ENCODE measurements at regions not wholly inside any gene's neighbourhood (a gene's known extent, or its start where the extent isn't known, plus 50 kb on each side); places are given as distances from the start of the nearest gene placed in this dataset.

DNA sequence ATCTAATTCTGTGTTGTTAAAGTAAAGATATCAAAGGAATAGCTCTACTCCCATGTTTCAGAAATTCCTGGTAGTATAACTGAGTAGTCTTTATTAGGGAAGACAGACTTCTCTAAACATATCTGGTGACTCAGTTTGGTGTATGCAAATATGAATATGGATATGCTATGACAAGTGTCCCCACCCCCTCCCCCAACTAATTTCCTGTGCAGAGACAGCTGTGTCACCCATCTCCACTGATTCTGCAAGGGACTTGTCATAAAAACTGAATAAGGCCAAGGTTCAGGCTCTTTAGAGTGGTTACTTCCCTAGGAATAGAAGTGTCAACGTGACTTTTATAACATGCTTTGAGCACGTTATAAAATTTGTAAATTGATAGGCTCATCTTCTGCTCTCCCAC lies 429.1 kb downstream of the DAD1 start:
- TF ChIP-seq CTCF (IDR thresholded peaks at IDR 0.05; ENCODE audit: low read depth, low read length, missing input control) (no peak), HNF4A (conservative IDR thresholded peaks at IDR 0.05) (no peak), RAD21 (IDR thresholded peaks at IDR 0.05) (no peak), JUND (IDR thresholded peaks at IDR 0.05) (no peak), GABPA (IDR thresholded peaks at IDR 0.05 in 1 of 2, conservative IDR thresholded peaks at IDR 0.05 in 1 of 2) (no peak), TAF1 (conservative IDR thresholded peaks at IDR 0.05) (no peak), SP1 (IDR thresholded peaks at IDR 0.05) (no peak), ZBTB33 (IDR thresholded peaks at IDR 0.05) (no peak), RXRA (IDR thresholded peaks at IDR 0.05) (no peak), EGR1 (IDR thresholded peaks at IDR 0.05; ENCODE audit: low read depth in 2 of 2) (no peak), YY1 (IDR thresholded peaks at IDR 0.05) (no peak), ATF3 (IDR thresholded peaks at IDR 0.05) (no peak), REST (IDR thresholded peaks at IDR 0.05) (no peak)
- TF ChIP-seq, protein P1, sequence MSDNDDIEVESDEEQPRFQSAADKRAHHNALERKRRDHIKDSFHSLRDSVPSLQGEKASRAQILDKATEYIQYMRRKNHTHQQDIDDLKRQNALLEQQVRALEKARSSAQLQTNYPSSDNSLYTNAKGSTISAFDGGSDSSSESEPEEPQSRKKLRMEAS (IDR thresholded peaks at IDR 0.05) = no peak

Data from liver (tissue), 3 donors.